Breast epithelium (tissue), 3 donors: ENCODE measurements at regions not wholly inside any gene's neighbourhood (a gene's known extent, or its start where the extent isn't known, plus 50 kb on each side); places are given as distances from the start of the nearest gene placed in this dataset.

Experiments
- POLR2A ChIP-seq: fragments of 450-650 bp; IDR thresholded peaks from one replicate; pipeline ENCODE4 v1.6.1; 2016; ENCODE audit warnings: antibody characterized with exemption, mild to moderate bottlenecking, moderate library complexity
- POLR2AphosphoS5 ChIP-seq, 3 donors: sonication (generic); formaldehyde crosslinking; IDR thresholded peaks; one replicate each; pipeline ENCODE4 v1.6.1; 2017; ENCODE audit warnings: antibody characterized with exemption in 3 of 3
- TF ChIP-seq, protein P1 (sequence below), 3 donors: fragments of 450-650 bp; IDR thresholded peaks; one replicate each; pipeline ENCODE4 v1.5.1; 2016 to 2017; ENCODE audit warnings: antibody characterized with exemption in 3 of 3, mild to moderate bottlenecking in 3 of 3, moderate library complexity in 3 of 3

DNA sequence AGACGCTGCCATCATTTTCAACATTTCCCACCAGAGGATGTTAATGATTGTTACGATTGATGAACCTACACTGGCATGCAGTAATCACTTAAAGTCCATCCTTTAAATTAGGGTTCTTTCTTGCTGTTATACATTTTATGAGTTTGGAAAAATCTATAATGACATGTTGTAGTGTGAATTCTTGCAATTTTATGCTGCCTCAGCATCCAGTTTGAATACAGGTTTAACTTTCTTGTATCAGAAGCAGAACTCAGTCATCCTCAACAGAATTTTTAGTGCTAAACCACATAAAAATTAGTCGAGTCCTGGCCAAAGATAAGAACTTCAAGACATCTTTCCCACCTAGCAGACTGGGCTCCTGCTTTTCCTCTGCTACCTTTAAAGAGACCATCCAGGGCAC, 303.3 kb downstream of the NUP35 start:
- no peak for TF ChIP-seq POLR2AphosphoS5 (IDR thresholded peaks at IDR 0.05)
- TF ChIP-seq POLR2A: no peak
- TF ChIP-seq, protein P1, sequence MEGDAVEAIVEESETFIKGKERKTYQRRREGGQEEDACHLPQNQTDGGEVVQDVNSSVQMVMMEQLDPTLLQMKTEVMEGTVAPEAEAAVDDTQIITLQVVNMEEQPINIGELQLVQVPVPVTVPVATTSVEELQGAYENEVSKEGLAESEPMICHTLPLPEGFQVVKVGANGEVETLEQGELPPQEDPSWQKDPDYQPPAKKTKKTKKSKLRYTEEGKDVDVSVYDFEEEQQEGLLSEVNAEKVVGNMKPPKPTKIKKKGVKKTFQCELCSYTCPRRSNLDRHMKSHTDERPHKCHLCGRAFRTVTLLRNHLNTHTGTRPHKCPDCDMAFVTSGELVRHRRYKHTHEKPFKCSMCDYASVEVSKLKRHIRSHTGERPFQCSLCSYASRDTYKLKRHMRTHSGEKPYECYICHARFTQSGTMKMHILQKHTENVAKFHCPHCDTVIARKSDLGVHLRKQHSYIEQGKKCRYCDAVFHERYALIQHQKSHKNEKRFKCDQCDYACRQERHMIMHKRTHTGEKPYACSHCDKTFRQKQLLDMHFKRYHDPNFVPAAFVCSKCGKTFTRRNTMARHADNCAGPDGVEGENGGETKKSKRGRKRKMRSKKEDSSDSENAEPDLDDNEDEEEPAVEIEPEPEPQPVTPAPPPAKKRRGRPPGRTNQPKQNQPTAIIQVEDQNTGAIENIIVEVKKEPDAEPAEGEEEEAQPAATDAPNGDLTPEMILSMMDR (IDR thresholded peaks at IDR 0.05): no peak
